Lung (tissue), 11 donors: ENCODE measurements at regions not wholly inside any gene's neighbourhood (a gene's known extent, or its start where the extent isn't known, plus 50 kb on each side); places are given as distances from the start of the nearest gene placed in this dataset.

ENCODE experiments used
- ATAC-seq: fragments of 200-7000 bp; cut with Tn5 transposase; one replicate; pipeline ENCODE4 v1.9.1; 2020; ENCODE audit warnings: moderate number of reproducible peaks; ENCODE audit not compliant: insufficient read depth, low FRiP score
- DNase-seq, 3 donors: peaks; one replicate each; pipeline ENCODE4 v3.0.0-alpha.2; 2013 to 2017
- H3K27ac ChIP-seq, 2 donors: one replicate each; pipeline ENCODE4 v1.5.1; 2013; ENCODE audit warnings: mild to moderate bottlenecking in 2 of 2, moderate library complexity in 2 of 2, control low read depth in 1 of 2, inconsistent platforms in 1 of 2, low read depth in 1 of 2, low read length in 1 of 2
- H3K27me3 ChIP-seq, 3 donors: one replicate each; pipeline ENCODE4 v1.5.1; 2013; ENCODE audit warnings: low read length in 2 of 3; ENCODE audit not compliant: control insufficient read depth in 3 of 3, insufficient read depth in 3 of 3
- H3K36me3 ChIP-seq, 4 donors: one replicate each; pipeline ENCODE4 v1.5.1; 2013; ENCODE audit warnings: low read length in 4 of 4, mild to moderate bottlenecking in 1 of 4, moderate library complexity in 1 of 4; ENCODE audit not compliant: control insufficient read depth in 4 of 4, insufficient read depth in 4 of 4
- H3K4me1 ChIP-seq, 5 donors: one replicate each; pipeline ENCODE4 v1.5.1; 2013; ENCODE audit warnings: low read length in 5 of 5, mild to moderate bottlenecking in 2 of 5, moderate library complexity in 1 of 5; ENCODE audit not compliant: control insufficient read depth in 5 of 5, insufficient read depth in 5 of 5
- H3K4me3 ChIP-seq: one replicate; pipeline ENCODE4 v1.5.1; 2013; ENCODE audit warnings: mild to moderate bottlenecking, control low read depth, moderate library complexity
- H3K9ac ChIP-seq, 2 donors: one replicate each; pipeline ENCODE4 v1.5.1; 2013; ENCODE audit warnings: low read length in 2 of 2, control low read depth in 1 of 2; ENCODE audit not compliant: insufficient read depth in 1 of 2
- H3K9me3 ChIP-seq, 4 donors: one replicate each; pipeline ENCODE4 v1.5.1; 2013; ENCODE audit warnings: low read length in 3 of 4, mild to moderate bottlenecking in 1 of 4, moderate library complexity in 1 of 4; ENCODE audit not compliant: control insufficient read depth in 4 of 4, insufficient read depth in 3 of 4
- CTCF ChIP-seq: IDR thresholded peaks from 2 replicates; pipeline ENCODE4 v1.5.1; 2012; ENCODE audit warnings: mild to moderate bottlenecking; ENCODE audit errors: control extremely low read depth, extremely low read depth
- WGBS, 2 donors: extraction: QIAGEN DNeasy Blood & Tissue Kit; methylation state at CpG; one replicate each; pipeline ENCODE4 v1.1.7; 2013; 5-methylcytosine and 5-hydroxymethylcytosine counted together
- donor health status: control.
- donor health status: control.
- donor health status: Bipolar disorder and iron deficiency.
- donor health status: healthy.
- donor health status: DM: yes; HTN: yes; CAD: no.

DNA sequence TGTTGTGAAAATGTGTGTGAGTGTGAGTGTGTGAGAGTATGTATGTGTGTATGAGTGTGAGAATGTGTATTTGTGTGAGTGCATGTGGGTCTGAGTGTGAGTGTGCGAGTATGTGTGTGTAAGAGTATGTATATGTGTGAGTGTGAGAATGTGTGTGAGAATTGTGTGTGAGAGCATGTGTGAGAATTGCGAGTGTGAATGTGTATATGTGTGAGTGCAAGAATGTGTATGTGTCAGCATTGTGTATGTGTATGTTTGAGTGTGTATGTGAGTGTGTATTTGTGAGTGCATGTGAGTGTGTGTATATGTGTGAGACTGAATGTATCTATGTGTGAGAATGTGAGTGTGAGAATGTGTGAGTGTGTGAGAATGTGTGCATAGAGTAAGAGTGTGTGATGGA is 72.0 kb upstream of the PCBD1 start:
- Histone ChIP-seq H3K9me3 (peaks cover 0 to 2% (median 0%) of the 10 kb centered on the region in 4 donors), H3K4me1 (no peaks in the 10 kb centered on the region), H3K9ac (no peak overlapping the region), H3K27me3 (peaks cover 0 to 8% (median 0%) of the 10 kb centered on the region in 3 donors), H3K4me3 (no peak overlapping the region), H3K27ac (no peak overlapping the region), H3K36me3 (no peaks in the 10 kb centered on the region)
- WGBS, 2 donors, result 94 to 98% methylated on average over 2 of the region's 2 CpGs
- no peak for TF ChIP-seq CTCF
- ATAC-seq (no peak), DNase-seq (no peak)

DNA sequence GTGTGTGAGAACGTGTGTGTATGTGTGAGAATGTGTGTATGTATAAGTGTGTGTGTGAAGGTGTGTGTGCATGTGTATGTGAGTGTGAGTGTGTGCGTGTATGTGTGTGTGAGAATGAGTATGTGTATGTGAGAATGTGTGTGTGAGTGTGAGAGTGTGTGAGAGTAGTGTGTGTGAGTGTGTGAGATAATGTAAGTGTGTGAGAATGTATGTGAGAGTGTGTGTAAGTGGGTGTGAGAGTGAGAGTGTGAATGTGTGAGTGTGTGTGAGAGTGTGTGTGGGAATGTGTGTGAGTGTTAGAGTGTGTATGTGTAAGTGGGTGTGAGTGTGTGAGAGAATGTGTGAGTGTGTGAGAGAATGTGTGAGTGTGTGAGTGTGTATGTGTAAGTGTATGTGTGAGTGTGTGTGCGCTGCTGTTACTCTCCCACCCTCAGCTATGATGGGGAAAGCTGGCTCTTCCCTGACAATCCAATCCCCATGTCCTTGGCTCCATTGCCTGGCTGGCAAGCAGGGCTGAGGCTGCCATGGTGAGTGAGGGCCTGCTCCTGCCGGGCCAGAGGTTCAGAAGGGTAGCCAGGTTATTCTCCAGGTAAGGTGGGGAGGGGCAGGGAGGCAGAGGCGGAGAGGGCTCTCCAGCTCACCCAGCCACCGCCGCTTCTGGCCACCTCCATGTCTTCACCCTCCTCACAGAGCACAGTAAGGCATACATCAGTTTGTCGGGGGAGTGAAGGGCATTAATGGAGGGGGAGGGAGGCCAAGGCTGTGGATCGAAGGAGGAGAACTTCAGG is 72.6 kb upstream of the PCBD1 start:
- Histone ChIP-seq H3K27ac (no peak overlapping the region), H3K4me1 (no peaks in the 10 kb centered on the region), H3K27me3 (peaks cover 0 to 8% (median 0%) of the 10 kb centered on the region in 3 donors), H3K9ac (no peak overlapping the region), H3K36me3 (no peaks in the 10 kb centered on the region), H3K9me3 (peaks cover 0 to 2% (median 0%) of the 10 kb centered on the region in 4 donors), H3K4me3 (no peak overlapping the region)
- no peak for TF ChIP-seq CTCF
- DNase-seq (no peak), ATAC-seq (no peak)
- WGBS, 2 donors, result 78 to 91% methylated on average over 9 of the region's 9 CpGs

DNA sequence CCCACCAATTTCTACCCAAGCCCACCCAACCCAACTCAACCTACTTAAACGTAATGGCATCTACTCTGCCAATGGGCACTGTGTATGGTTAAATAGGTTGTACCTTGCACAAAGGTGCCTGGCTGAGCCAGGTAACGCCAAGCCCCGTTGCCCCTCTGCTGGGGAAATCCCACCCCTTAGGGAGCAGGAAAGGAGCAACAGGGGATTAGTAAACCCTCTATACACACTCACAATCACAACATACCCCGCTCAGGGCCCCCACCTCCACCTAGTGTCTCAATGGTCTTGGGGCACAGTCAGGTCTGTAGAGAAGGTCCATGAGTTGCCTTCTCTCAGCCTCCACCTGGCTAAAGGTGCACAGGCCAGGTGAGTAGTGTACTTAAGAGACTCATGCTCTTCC is 74.3 kb upstream of the PCBD1 start:
- H3K9me3 ChIP-seq, result peaks cover 0 to 2% (median 0%) of the 10 kb centered on the region in 4 donors
- 91 to 94% methylated on average over 4 of the region's 4 CpGs for whole genome bisulfite sequencing, 2 donors
- no peak for ATAC-seq
- H3K36me3 ChIP-seq, result no peaks in the 10 kb centered on the region
- peaks cover 0 to 7% (median 0%) of the 10 kb centered on the region in 3 donors for H3K27me3 ChIP-seq
- no peak overlapping the region for H3K27ac ChIP-seq
- H3K4me1 ChIP-seq, result no peaks in the 10 kb centered on the region
- DNase-seq, result no peak
- no peak overlapping the region for H3K9ac ChIP-seq
- no peak for TF ChIP-seq CTCF
- no peak overlapping the region for H3K4me3 ChIP-seq
